HL-60 (cell line): ENCODE measurements at regions not wholly inside any gene's neighbourhood (a gene's known extent, or its start where the extent isn't known, plus 50 kb on each side); places are given as distances from the start of the nearest gene placed in this dataset.

Experiments
- DNase-seq, 2 experiments: peaks; one replicate each; pipeline ENCODE4 v3.0.0-alpha.2; 2010 to 2020; ENCODE audit warnings: low read depth in 1 of 2, low spot score in 1 of 2
- H3K27ac ChIP-seq: fragments of 250-450 bp; sonication (Bioruptor Pico); replicated peaks from 2 replicates; pipeline ENCODE4 v1.5.1; 2020; ENCODE audit warnings: mild to moderate bottlenecking, moderate library complexity
- H3K27me3 ChIP-seq: fragments of 250-450 bp; sonication (Bioruptor Pico); 2 replicates; pipeline ENCODE4 v1.5.1; 2021; ENCODE audit warnings: mild to moderate bottlenecking, moderate library complexity; ENCODE audit not compliant: insufficient read depth, poor library complexity, severe bottlenecking
- H3K4me3 ChIP-seq: replicated peaks from 2 replicates; pipeline ENCODE4 v1.5.1; 2011; ENCODE audit warnings: mild to moderate bottlenecking, control low read depth, low read length; ENCODE audit not compliant: insufficient read depth
- GABPA ChIP-seq: IDR thresholded peaks from 2 replicates; pipeline ENCODE4 v1.6.1; 2012; ENCODE audit warnings: low read depth
- POLR2AphosphoS5 ChIP-seq: IDR thresholded peaks from 2 replicates; pipeline ENCODE4 v1.6.1; 2012; ENCODE audit warnings: low read depth
- SPI1 ChIP-seq: IDR thresholded peaks from 2 replicates; pipeline ENCODE4 v1.6.1; 2012; ENCODE audit warnings: low read depth, mild to moderate bottlenecking, borderline replicate concordance
- TF ChIP-seq, protein P1 (sequence below): IDR thresholded peaks from one replicate; pipeline ENCODE4 v1.5.1; 2011; ENCODE audit warnings: low read length, control low read depth, inconsistent platforms; ENCODE audit not compliant: insufficient read depth
- TF ChIP-seq, protein P2 (sequence below): IDR thresholded peaks from 2 replicates; pipeline ENCODE4 v1.6.1; 2012; ENCODE audit warnings: low read depth; ENCODE audit not compliant: insufficient replicate concordance

DNA sequence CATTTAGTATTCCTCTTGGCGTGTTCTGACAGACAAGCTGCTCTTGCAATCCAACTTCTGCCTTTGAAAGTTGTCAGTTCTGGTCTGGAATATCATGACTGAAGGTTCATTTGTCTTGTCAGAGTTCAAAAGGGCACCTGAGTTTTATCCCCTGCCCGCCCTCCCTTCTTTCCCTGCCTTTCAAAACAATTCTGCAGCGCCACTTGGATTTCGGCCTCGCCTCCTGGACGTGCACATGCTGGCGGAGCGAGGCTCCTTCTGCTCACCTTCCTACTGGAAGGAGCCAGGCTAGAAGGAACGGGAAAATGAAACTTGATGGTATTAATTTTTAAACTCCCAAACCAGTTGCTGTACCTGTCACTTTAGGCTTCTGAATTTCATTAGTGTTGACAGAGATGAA, 55.7 kb upstream of the HDGFL1 start:
- TF ChIP-seq GABPA: no peak
- TF ChIP-seq POLR2AphosphoS5: no peak
- TF ChIP-seq, protein P1, sequence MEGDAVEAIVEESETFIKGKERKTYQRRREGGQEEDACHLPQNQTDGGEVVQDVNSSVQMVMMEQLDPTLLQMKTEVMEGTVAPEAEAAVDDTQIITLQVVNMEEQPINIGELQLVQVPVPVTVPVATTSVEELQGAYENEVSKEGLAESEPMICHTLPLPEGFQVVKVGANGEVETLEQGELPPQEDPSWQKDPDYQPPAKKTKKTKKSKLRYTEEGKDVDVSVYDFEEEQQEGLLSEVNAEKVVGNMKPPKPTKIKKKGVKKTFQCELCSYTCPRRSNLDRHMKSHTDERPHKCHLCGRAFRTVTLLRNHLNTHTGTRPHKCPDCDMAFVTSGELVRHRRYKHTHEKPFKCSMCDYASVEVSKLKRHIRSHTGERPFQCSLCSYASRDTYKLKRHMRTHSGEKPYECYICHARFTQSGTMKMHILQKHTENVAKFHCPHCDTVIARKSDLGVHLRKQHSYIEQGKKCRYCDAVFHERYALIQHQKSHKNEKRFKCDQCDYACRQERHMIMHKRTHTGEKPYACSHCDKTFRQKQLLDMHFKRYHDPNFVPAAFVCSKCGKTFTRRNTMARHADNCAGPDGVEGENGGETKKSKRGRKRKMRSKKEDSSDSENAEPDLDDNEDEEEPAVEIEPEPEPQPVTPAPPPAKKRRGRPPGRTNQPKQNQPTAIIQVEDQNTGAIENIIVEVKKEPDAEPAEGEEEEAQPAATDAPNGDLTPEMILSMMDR: no peak
- TF ChIP-seq, protein P2, sequence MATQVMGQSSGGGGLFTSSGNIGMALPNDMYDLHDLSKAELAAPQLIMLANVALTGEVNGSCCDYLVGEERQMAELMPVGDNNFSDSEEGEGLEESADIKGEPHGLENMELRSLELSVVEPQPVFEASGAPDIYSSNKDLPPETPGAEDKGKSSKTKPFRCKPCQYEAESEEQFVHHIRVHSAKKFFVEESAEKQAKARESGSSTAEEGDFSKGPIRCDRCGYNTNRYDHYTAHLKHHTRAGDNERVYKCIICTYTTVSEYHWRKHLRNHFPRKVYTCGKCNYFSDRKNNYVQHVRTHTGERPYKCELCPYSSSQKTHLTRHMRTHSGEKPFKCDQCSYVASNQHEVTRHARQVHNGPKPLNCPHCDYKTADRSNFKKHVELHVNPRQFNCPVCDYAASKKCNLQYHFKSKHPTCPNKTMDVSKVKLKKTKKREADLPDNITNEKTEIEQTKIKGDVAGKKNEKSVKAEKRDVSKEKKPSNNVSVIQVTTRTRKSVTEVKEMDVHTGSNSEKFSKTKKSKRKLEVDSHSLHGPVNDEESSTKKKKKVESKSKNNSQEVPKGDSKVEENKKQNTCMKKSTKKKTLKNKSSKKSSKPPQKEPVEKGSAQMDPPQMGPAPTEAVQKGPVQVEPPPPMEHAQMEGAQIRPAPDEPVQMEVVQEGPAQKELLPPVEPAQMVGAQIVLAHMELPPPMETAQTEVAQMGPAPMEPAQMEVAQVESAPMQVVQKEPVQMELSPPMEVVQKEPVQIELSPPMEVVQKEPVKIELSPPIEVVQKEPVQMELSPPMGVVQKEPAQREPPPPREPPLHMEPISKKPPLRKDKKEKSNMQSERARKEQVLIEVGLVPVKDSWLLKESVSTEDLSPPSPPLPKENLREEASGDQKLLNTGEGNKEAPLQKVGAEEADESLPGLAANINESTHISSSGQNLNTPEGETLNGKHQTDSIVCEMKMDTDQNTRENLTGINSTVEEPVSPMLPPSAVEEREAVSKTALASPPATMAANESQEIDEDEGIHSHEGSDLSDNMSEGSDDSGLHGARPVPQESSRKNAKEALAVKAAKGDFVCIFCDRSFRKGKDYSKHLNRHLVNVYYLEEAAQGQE: no peak
- no peak for TF ChIP-seq SPI1
- no peak overlapping the region for H3K4me3 ChIP-seq
- no peak for DNase-seq
- no peaks in the 10 kb centered on the region for H3K27me3 ChIP-seq
- no peak overlapping the region for H3K27ac ChIP-seq

DNA sequence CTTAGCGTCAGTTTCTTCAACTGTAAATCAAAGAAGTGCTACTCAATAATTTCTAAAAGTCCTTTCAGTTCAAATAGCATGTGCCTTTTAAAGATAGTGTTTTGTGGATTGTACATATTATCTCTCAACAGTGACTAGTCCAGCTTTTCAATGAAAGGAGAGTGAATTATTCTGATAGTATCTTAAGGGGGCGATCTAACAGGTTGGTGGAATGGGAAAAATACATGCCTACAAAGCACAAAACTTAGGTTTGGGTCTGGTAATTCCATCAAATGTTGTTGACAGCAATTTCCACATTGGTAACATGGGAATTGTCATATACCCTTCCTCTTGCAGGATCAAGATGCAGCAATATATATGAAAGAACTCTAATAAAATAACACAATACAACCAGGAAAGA, 50.1 kb upstream of the HDGFL1 start:
- no peak overlapping the region for H3K27ac ChIP-seq
- DNase-seq: no peak

More for the DNA sequence above, 50.1 kb upstream of the HDGFL1 start:
- TF ChIP-seq POLR2AphosphoS5 (no peak), SPI1 (no peak), GABPA (no peak)
- TF ChIP-seq, protein P1: no peak
- TF ChIP-seq, protein P2: no peak
- no peaks in the 10 kb centered on the region for H3K27me3 ChIP-seq
- no peak overlapping the region for H3K4me3 ChIP-seq
